Karpas-422 (cell line): ENCODE measurements at regions not wholly inside any gene's neighbourhood (a gene's known extent, or its start where the extent isn't known, plus 50 kb on each side); places are given as distances from the start of the nearest gene placed in this dataset.
"Not testable (repeated sequence)": the region's sequence is repeated elsewhere in the genome, so short reads cannot be mapped to it uniquely, and the experiment has no call there.

Source experiments
- DNase-seq: peaks from one replicate; pipeline ENCODE4 v3.0.0-alpha.2; 2015
- H2AFZ ChIP-seq: fragments of 200-600 bp; sonication (generic); 2 replicates; pipeline ENCODE4 v1.6.1; 2014; ENCODE audit warnings: antibody characterized with exemption, low read length, mixed read lengths
- H3K27ac ChIP-seq: fragments of 200-600 bp; sonication (generic); 2 replicates; pipeline ENCODE4 v1.5.1; 2014; ENCODE audit warnings: mild to moderate bottlenecking, low read length, moderate library complexity
- H3K27me3 ChIP-seq: fragments of 200-600 bp; sonication (generic); 2 replicates; pipeline ENCODE4 v1.6.1; 2014; ENCODE audit warnings: low read length, mixed read lengths
- H3K36me3 ChIP-seq: fragments of 200-600 bp; sonication (generic); 2 replicates; pipeline ENCODE4 v1.6.1; 2014; ENCODE audit warnings: low read length, mixed read lengths; ENCODE audit not compliant: insufficient read depth
- H3K4me1 ChIP-seq: fragments of 200-600 bp; sonication (generic); 2 replicates; pipeline ENCODE4 v1.6.1; 2014; ENCODE audit warnings: mild to moderate bottlenecking, low read length, mixed read lengths
- H3K4me2 ChIP-seq: fragments of 200-600 bp; sonication (generic); 2 replicates; pipeline ENCODE4 v1.6.1; 2014; ENCODE audit warnings: low read length, low read depth, mild to moderate bottlenecking; ENCODE audit not compliant: poor library complexity, severe bottlenecking
- H3K4me3 ChIP-seq: fragments of 200-600 bp; sonication (generic); 2 replicates; pipeline ENCODE4 v1.5.1; 2014; ENCODE audit warnings: mild to moderate bottlenecking, antibody characterized with exemption, low read length, mixed read lengths
- H3K79me2 ChIP-seq: fragments of 200-600 bp; sonication (generic); 2 replicates; pipeline ENCODE4 v1.6.1; 2014; ENCODE audit warnings: mild to moderate bottlenecking, low read length, mixed read lengths
- H3K9ac ChIP-seq: fragments of 200-600 bp; sonication (generic); 2 replicates; pipeline ENCODE4 v1.6.0; 2014; ENCODE audit warnings: low read length
- H3K9me2 ChIP-seq: fragments of 200-600 bp; sonication (generic), shearing (Covaris generic); replicated peaks from 2 replicates; pipeline ENCODE4 v1.6.0; 2014; ENCODE audit warnings: mild to moderate bottlenecking, low read length, moderate library complexity; ENCODE audit not compliant: insufficient read depth
- H3K9me3 ChIP-seq: fragments of 300-700, 200-600 bp; sonication (generic); 2 replicates; pipeline ENCODE4 v1.6.1; 2014; ENCODE audit warnings: low read length, mixed read lengths
- H4K20me1 ChIP-seq: fragments of 200-600 bp; sonication (generic); 2 replicates; pipeline ENCODE4 v1.6.1; 2014; ENCODE audit warnings: mild to moderate bottlenecking, antibody characterized with exemption, low read length, low read depth; ENCODE audit not compliant: insufficient read depth

GRCh38 chr10:65053831-65054351 lies 1532.7 kb downstream of the REEP3 start:
- not testable (repeated sequence) for H3K9ac ChIP-seq, DNase-seq

GRCh38 chr10:65054701-65055100 lies 1533.5 kb downstream of the REEP3 start:
- not testable (repeated sequence) for H3K9ac ChIP-seq, H3K27ac ChIP-seq, H2AFZ ChIP-seq, DNase-seq, H3K4me1 ChIP-seq, H3K9me3 ChIP-seq, H3K36me3 ChIP-seq, H3K79me2 ChIP-seq, H3K4me2 ChIP-seq, H3K4me3 ChIP-seq, H3K9me2 ChIP-seq, H4K20me1 ChIP-seq, H3K27me3 ChIP-seq

More at GRCh38 chr10:65053831-65054351, 1532.7 kb downstream of the REEP3 start:
- H3K27me3 ChIP-seq, H3K4me2 ChIP-seq, H3K9me2 ChIP-seq, H4K20me1 ChIP-seq, H3K4me3 ChIP-seq, H3K27ac ChIP-seq, H3K9me3 ChIP-seq, H3K79me2 ChIP-seq, H3K4me1 ChIP-seq, H2AFZ ChIP-seq, H3K36me3 ChIP-seq: not testable (repeated sequence)

- H3K4me3 ChIP-seq = no peak overlapping the region
- H3K4me1 ChIP-seq = no peaks in the 10 kb centered on the region
- no peaks in the 10 kb centered on the region for H3K27me3 ChIP-seq
- H4K20me1 ChIP-seq = no peaks in the 10 kb centered on the region
- H3K9ac ChIP-seq = no peak overlapping the region
- H2AFZ ChIP-seq = no peak overlapping the region
- no peak overlapping the region for H3K4me2 ChIP-seq
- no peaks in the 10 kb centered on the region for H3K79me2 ChIP-seq
- H3K9me2 ChIP-seq = no peaks in the 10 kb centered on the region
- DNase-seq = no peak
- no peak overlapping the region for H3K27ac ChIP-seq
- H3K9me3 ChIP-seq = no peaks in the 10 kb centered on the region
- H3K36me3 ChIP-seq = no peaks in the 10 kb centered on the region
Observed at GRCh38 chr10:65065278-65065677, 1544.1 kb downstream of the REEP3 start.

GRCh38 chr10:65083222-65083621 lies 1562.0 kb downstream of the REEP3 start:
- Histone ChIP-seq H4K20me1 (no peaks in the 10 kb centered on the region), H3K9me3 (peaks cover 13% of the 10 kb centered on the region), H3K4me2 (no peak overlapping the region), H3K27me3 (no peaks in the 10 kb centered on the region), H3K4me3 (no peak overlapping the region), H3K27ac (no peak overlapping the region), H3K79me2 (no peaks in the 10 kb centered on the region), H3K36me3 (no peaks in the 10 kb centered on the region), H3K9me2 (no peaks in the 10 kb centered on the region), H3K9ac (no peak overlapping the region), H3K4me1 (no peaks in the 10 kb centered on the region), H2AFZ (0 out of 2 replicates have a peak overlapping the region, but pooled peaks have one; percentile 8)
- no peak for DNase-seq

- Histone ChIP-seq H3K4me1 (no peaks in the 10 kb centered on the region), H3K9me2 (no peaks in the 10 kb centered on the region), H3K36me3 (no peaks in the 10 kb centered on the region), H3K9me3 (no peaks in the 10 kb centered on the region), H2AFZ (no peak overlapping the region), H3K27ac (no peak overlapping the region), H4K20me1 (no peaks in the 10 kb centered on the region), H3K27me3 (no peaks in the 10 kb centered on the region), H3K9ac (no peak overlapping the region), H3K4me3 (no peak overlapping the region), H3K4me2 (no peak overlapping the region), H3K79me2 (no peaks in the 10 kb centered on the region)
- DNase-seq = no peak
Observed at GRCh38 chr10:65090991-65091390, 1569.8 kb downstream of the REEP3 start.

GRCh38 chr10:65100146-65100545 lies 1578.9 kb downstream of the REEP3 start:
- Histone ChIP-seq H3K27me3 (peaks cover 3% of the 10 kb centered on the region; the same call in 1 of the 2 replicates), H3K9ac (no peak overlapping the region), H2AFZ (peak overlapping the region; percentile 50; the same call in 1 of the 2 replicates), H3K4me1 (no peaks in the 10 kb centered on the region), H3K4me2 (no peak overlapping the region), H3K9me2 (no peaks in the 10 kb centered on the region), H3K79me2 (no peaks in the 10 kb centered on the region), H4K20me1 (no peaks in the 10 kb centered on the region), H3K9me3 (no peaks in the 10 kb centered on the region), H3K36me3 (no peaks in the 10 kb centered on the region), H3K4me3 (no peak overlapping the region), H3K27ac (no peak overlapping the region)
- DNase-seq = no peak

GRCh38 chr10:65100881-65101280 lies 1579.7 kb downstream of the REEP3 start:
- not testable (repeated sequence) for H3K4me1 ChIP-seq, DNase-seq, H3K27ac ChIP-seq, H3K9me3 ChIP-seq, H4K20me1 ChIP-seq, H3K4me2 ChIP-seq, H3K27me3 ChIP-seq, H3K36me3 ChIP-seq, H3K9ac ChIP-seq, H3K79me2 ChIP-seq, H3K9me2 ChIP-seq, H3K4me3 ChIP-seq
- H2AFZ ChIP-seq = peak overlapping the region; percentile 62; the same call in 1 of the 2 replicates

GRCh38 chr10:65110009-65110408 lies 1588.8 kb downstream of the REEP3 start:
- Histone ChIP-seq H3K9me3 (peaks cover 4% of the 10 kb centered on the region; the same call in 1 of the 2 replicates), H3K4me3 (no peak overlapping the region), H3K79me2 (no peaks in the 10 kb centered on the region), H3K9me2 (no peaks in the 10 kb centered on the region), H4K20me1 (no peaks in the 10 kb centered on the region), H3K36me3 (no peaks in the 10 kb centered on the region), H3K27me3 (no peaks in the 10 kb centered on the region), H2AFZ (no peak overlapping the region), H3K27ac (no peak overlapping the region), H3K9ac (no peak overlapping the region), H3K4me1 (no peaks in the 10 kb centered on the region), H3K4me2 (no peak overlapping the region)
- DNase-seq = no peak

GRCh38 chr10:65111059-65111458 lies 1589.9 kb downstream of the REEP3 start:
- H4K20me1 ChIP-seq, H3K4me3 ChIP-seq: not testable (repeated sequence)

More at GRCh38 chr10:65111059-65111458, 1589.9 kb downstream of the REEP3 start:
- not testable (repeated sequence) for H3K9me2 ChIP-seq, H3K36me3 ChIP-seq, H3K27me3 ChIP-seq, H3K9me3 ChIP-seq, DNase-seq, H3K4me1 ChIP-seq, H3K27ac ChIP-seq, H3K4me2 ChIP-seq, H3K9ac ChIP-seq, H2AFZ ChIP-seq, H3K79me2 ChIP-seq
